ENCODE measurements at regions not wholly inside any gene's neighbourhood (a gene's known extent, or its start where the extent isn't known, plus 50 kb on each side); places are given as distances from the start of the nearest gene placed in this dataset.

GRCh38 chr14:48537600-48537999, 862.2 kb upstream of the MDGA2 start:
- no peaks in the 10 kb centered on the region for H3K36me3 Mint-ChIP-seq
- no peak for DNase-seq (ENCODE audit: low spot score in 2 of 2)
- H3K9me3 Mint-ChIP-seq: peaks cover 14% of the 10 kb centered on the region
- no peak overlapping the region for H3K27ac Mint-ChIP-seq
- H3K4me3 Mint-ChIP-seq: no peak overlapping the region
- no peak for ATAC-seq
- no peaks in the 10 kb centered on the region for H3K4me1 Mint-ChIP-seq

- no peak for ATAC-seq
- H3K9me3 Mint-ChIP-seq: peaks cover 16% of the 10 kb centered on the region
Measured at GRCh38 chr14:48536318-48536717, 860.9 kb upstream of the MDGA2 start.

GRCh38 chr14:48527832-48528231, 852.4 kb upstream of the MDGA2 start:
- DNase-seq (ENCODE audit: low spot score in 2 of 2) (no peak), ATAC-seq (no peak)
- no peaks in the 10 kb centered on the region for H3K36me3 Mint-ChIP-seq
- peaks cover 15% of the 10 kb centered on the region for H3K9me3 Mint-ChIP-seq
- no peaks in the 10 kb centered on the region for H3K4me1 Mint-ChIP-seq
- no peak overlapping the region for H3K27ac Mint-ChIP-seq
- H3K4me3 Mint-ChIP-seq: no peak overlapping the region

More at GRCh38 chr14:48536318-48536717, 860.9 kb upstream of the MDGA2 start:
- Mint-ChIP-seq H3K36me3 (no peaks in the 10 kb centered on the region), H3K4me3 (no peak overlapping the region), H3K27ac (no peak overlapping the region), H3K4me1 (no peaks in the 10 kb centered on the region)
- no peak for DNase-seq (ENCODE audit: low spot score in 2 of 2)

DNA sequence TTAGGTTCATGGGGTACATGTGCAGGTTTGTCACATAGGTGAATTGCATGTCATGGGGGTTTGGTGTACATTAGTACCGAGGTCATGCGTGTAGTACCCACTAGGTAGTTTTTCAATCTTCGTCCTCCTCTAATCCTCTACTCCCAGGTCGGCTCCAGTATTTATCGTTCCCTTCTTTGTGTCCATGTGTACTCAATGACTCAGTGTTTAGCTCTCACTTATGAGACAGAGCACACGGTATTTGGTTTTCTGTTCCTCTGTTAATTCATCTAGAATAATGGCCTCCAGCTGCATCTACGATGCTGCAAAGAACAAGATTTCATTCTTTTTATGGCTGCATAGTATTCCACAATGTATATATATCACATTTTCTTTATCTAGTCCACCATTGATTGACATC, 850.9 kb upstream of the MDGA2 start:
- Mint-ChIP-seq H3K4me3 (no peak overlapping the region), H3K9me3 (peaks cover 10% of the 10 kb centered on the region), H3K27ac (no peak overlapping the region), H3K4me1 (no peaks in the 10 kb centered on the region), H3K36me3 (no peaks in the 10 kb centered on the region)
- ATAC-seq: no peak
- no peak for DNase-seq (ENCODE audit: low spot score in 2 of 2)

GRCh38 chr14:48504921-48505320, 829.5 kb upstream of the MDGA2 start:
- H3K27ac Mint-ChIP-seq: no peak overlapping the region
- ATAC-seq (no peak), DNase-seq (ENCODE audit: low spot score in 2 of 2) (no peak)
- H3K9me3 Mint-ChIP-seq: peaks cover 8% of the 10 kb centered on the region
- H3K36me3 Mint-ChIP-seq: no peaks in the 10 kb centered on the region
- H3K4me3 Mint-ChIP-seq: no peak overlapping the region
- no peaks in the 10 kb centered on the region for H3K4me1 Mint-ChIP-seq

- Mint-ChIP-seq H3K27ac (no peak overlapping the region), H3K4me3 (no peak overlapping the region), H3K4me1 (no peaks in the 10 kb centered on the region), H3K9me3 (peaks cover 11% of the 10 kb centered on the region), H3K36me3 (no peaks in the 10 kb centered on the region)
- no peak for DNase-seq (ENCODE audit: low spot score in 2 of 2)
- ATAC-seq: no peak
Measured at GRCh38 chr14:48490756-48491155, 815.4 kb upstream of the MDGA2 start.

- no peak for ATAC-seq
- Mint-ChIP-seq H3K4me3 (no peak overlapping the region), H3K4me1 (no peaks in the 10 kb centered on the region), H3K36me3 (no peaks in the 10 kb centered on the region), H3K9me3 (peaks cover 11% of the 10 kb centered on the region), H3K27ac (no peak overlapping the region)
- no peak for DNase-seq (ENCODE audit: low spot score in 2 of 2)
Measured at GRCh38 chr14:48473944-48474343, 798.5 kb upstream of the MDGA2 start.

GRCh38 chr14:48456051-48456450, 780.6 kb upstream of the MDGA2 start:
- ATAC-seq: no peak
- H3K4me1 Mint-ChIP-seq: no peaks in the 10 kb centered on the region
- H3K36me3 Mint-ChIP-seq: no peaks in the 10 kb centered on the region
- no peak overlapping the region for H3K4me3 Mint-ChIP-seq
- H3K9me3 Mint-ChIP-seq: peaks cover 7% of the 10 kb centered on the region
- DNase-seq (ENCODE audit: low spot score in 2 of 2): no peak
- H3K27ac Mint-ChIP-seq: no peak overlapping the region

DNA sequence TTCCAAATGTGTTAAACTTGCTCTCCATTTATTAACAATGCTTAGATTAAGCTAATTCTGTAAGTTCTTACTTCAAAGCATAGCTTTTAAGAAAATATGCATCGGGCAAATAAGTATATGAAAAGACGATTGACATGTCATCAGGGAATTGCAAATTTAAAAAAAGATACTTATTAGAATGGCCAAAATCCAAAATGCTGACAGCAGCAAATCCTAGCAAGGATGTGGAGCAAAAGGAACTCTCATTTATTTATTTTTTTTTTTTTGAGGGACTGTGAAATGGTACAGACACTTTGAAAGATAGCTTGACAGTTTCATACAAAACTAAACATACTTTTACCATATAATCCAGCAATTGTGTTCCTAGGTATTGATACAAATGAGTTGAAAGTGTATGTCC, 779.5 kb upstream of the MDGA2 start:
- H3K4me3 Mint-ChIP-seq: no peak overlapping the region
- no peak overlapping the region for H3K27ac Mint-ChIP-seq
- H3K36me3 Mint-ChIP-seq: no peaks in the 10 kb centered on the region
- ATAC-seq: no peak
- DNase-seq (ENCODE audit: low spot score in 2 of 2): no peak
- peaks cover 7% of the 10 kb centered on the region for H3K9me3 Mint-ChIP-seq
- H3K4me1 Mint-ChIP-seq: no peaks in the 10 kb centered on the region

- H3K36me3 Mint-ChIP-seq: no peaks in the 10 kb centered on the region
- H3K27ac Mint-ChIP-seq: no peak overlapping the region
- H3K4me3 Mint-ChIP-seq: no peak overlapping the region
- peaks cover 18% of the 10 kb centered on the region for H3K9me3 Mint-ChIP-seq
- DNase-seq (ENCODE audit: low spot score in 2 of 2): no peak
- no peaks in the 10 kb centered on the region for H3K4me1 Mint-ChIP-seq
- no peak for ATAC-seq
Measured at GRCh38 chr14:48452437-48452995, 777.1 kb upstream of the MDGA2 start.

GRCh38 chr14:48435221-48435620, 759.8 kb upstream of the MDGA2 start:
- Mint-ChIP-seq H3K4me3 (no peak overlapping the region), H3K36me3 (no peaks in the 10 kb centered on the region), H3K27ac (no peak overlapping the region), H3K9me3 (peaks cover 12% of the 10 kb centered on the region), H3K4me1 (no peaks in the 10 kb centered on the region)
- no peak for DNase-seq (ENCODE audit: low spot score in 2 of 2)
- ATAC-seq: no peak

DNA sequence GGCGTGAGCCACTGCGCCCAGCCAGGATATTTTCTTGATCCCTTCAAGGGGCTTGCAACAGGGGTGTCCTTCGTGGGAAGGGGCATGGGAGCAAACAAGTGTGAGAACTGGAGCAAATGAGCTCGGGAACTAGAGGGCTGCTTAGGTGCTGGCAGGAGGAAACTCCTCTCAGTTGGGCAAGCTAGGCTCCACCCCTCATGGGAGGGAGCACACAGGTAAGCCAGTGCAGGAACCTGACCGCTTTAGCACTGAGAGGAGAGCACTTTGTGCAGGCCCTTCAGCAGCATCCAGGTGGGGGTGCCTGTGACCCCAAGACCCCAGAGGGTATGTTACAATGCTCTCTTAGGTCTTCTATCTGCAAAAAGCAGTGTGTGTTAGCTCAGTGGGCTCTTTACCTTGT, 755.4 kb upstream of the MDGA2 start:
- Mint-ChIP-seq H3K4me3 (no peak overlapping the region), H3K4me1 (no peaks in the 10 kb centered on the region), H3K36me3 (no peaks in the 10 kb centered on the region), H3K27ac (no peak overlapping the region), H3K9me3 (peaks cover 17% of the 10 kb centered on the region)
- ATAC-seq: no peak
- no peak for DNase-seq (ENCODE audit: low spot score in 2 of 2)

DNA sequence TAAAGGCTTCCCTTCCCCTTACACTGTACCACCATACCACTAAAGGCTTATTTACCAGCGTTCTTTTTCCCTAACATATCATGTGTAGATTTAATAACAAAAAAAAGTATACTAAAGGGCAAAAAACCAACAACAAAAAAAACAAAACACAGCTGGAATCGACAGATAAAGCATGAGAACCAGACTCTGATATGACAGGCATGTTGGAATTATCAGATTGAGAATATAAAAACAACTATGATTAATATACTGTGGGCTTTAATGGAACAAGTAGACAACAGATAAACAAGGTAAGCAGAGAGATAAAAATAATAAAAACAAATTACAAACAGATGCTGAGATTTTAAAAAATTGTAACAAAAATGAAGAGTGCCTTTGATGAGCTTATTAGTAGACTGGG, 754.1 kb upstream of the MDGA2 start:
- peaks cover 18% of the 10 kb centered on the region for H3K9me3 Mint-ChIP-seq
- ATAC-seq (no peak), DNase-seq (ENCODE audit: low spot score in 2 of 2) (no peak)
- no peaks in the 10 kb centered on the region for H3K4me1 Mint-ChIP-seq
- no peak overlapping the region for H3K4me3 Mint-ChIP-seq
- H3K27ac Mint-ChIP-seq: no peak overlapping the region
- H3K36me3 Mint-ChIP-seq: no peaks in the 10 kb centered on the region

DNA sequence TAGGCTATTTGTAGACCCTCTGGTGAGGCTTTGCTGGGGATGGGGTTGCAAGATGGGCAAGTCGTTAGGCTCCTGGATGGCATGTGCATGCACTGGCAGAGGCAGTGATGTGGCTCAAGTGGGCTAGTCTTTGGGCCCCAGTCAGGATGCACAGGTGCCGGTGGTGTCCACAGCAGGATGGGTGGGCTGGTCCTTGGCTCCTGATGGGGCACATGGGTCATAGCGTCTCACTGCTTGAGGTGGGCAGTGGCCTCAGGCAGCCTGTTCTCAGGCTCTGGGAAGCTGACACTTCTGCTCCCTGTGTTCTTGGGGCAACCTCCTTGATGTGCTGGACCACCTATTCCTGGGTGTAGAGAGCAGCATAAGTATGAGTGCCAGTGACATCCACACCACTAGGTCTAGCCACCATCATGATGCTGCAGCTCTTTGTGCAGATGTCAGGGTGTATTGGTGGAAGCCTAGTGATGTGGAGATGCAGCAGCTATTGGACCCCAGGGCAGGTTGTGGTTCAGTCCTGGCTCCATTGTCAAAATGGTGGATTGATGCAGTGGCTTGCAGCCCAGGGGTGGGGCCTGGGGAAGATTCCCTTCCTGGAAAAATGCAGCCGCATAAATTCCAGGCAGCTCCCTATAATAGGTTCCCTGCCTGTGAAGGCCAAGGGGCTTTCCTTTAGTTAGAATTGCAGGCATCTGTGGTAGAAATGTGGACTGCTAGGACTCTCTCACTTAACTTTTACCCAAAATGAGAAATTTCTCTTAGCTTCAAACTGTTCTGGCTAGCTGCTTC, 742.5 kb upstream of the MDGA2 start:
- ATAC-seq: no peak
- DNase-seq (ENCODE audit: low spot score in 2 of 2): no peak
- H3K27ac Mint-ChIP-seq: no peak overlapping the region
- H3K4me1 Mint-ChIP-seq: no peaks in the 10 kb centered on the region
- H3K36me3 Mint-ChIP-seq: no peaks in the 10 kb centered on the region
- H3K9me3 Mint-ChIP-seq: peaks cover 16% of the 10 kb centered on the region
- H3K4me3 Mint-ChIP-seq: no peak overlapping the region

GRCh38 chr14:48401321-48401720, 725.9 kb upstream of the MDGA2 start:
- Mint-ChIP-seq H3K27ac (no peak overlapping the region), H3K4me3 (no peak overlapping the region), H3K36me3 (no peaks in the 10 kb centered on the region), H3K9me3 (peaks cover 15% of the 10 kb centered on the region), H3K4me1 (no peaks in the 10 kb centered on the region)
- DNase-seq (ENCODE audit: low spot score in 2 of 2): no peak
- ATAC-seq: no peak

DNA sequence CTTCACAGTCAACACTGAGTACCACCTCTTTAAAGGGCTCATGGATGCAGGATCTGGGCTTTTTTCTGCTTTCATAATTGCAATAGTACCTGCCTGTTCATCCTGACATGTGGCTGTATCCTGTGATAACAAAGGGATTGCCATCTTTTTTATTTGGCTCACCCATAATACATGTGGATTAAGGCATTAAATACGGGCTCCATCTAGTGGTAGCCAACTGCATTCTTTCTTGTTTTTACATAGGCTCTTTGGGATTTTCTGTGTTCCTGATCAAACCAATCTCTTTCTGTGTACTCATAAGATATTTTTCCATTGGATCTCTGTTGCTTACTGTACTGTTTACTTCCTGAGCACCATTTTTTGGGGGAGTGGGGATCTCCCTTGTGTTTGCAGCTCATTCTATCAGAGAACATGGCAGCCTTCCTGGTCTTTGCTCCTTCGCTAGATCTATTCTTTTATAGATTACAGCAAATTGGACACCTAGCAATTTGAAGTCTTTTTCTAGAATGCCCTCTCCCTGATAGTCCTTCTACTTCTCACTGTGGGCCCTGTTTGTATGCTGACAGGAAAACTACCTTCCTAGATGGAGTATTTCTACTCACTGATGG, 723.4 kb upstream of the MDGA2 start:
- no peak for ATAC-seq

More for the DNA sequence above, 723.4 kb upstream of the MDGA2 start:
- no peak overlapping the region for H3K27ac Mint-ChIP-seq
- H3K36me3 Mint-ChIP-seq: no peaks in the 10 kb centered on the region
- no peak overlapping the region for H3K4me3 Mint-ChIP-seq
- no peak for DNase-seq (ENCODE audit: low spot score in 2 of 2)
- no peaks in the 10 kb centered on the region for H3K4me1 Mint-ChIP-seq
- H3K9me3 Mint-ChIP-seq: peaks cover 15% of the 10 kb centered on the region

Data from stimulated activated effector memory CD8-positive, alpha-beta T cell treated with anti-CD3 and anti-CD28 coated beads, Interleukin-12 subunit alpha, Interleukin-12 subunit beta, amount 100 ng/mL, for 72 hours (primary cell).